ENCODE measurements at regions not wholly inside any gene's neighbourhood (a gene's known extent, or its start where the extent isn't known, plus 50 kb on each side); places are given as distances from the start of the nearest gene placed in this dataset.

DNA sequence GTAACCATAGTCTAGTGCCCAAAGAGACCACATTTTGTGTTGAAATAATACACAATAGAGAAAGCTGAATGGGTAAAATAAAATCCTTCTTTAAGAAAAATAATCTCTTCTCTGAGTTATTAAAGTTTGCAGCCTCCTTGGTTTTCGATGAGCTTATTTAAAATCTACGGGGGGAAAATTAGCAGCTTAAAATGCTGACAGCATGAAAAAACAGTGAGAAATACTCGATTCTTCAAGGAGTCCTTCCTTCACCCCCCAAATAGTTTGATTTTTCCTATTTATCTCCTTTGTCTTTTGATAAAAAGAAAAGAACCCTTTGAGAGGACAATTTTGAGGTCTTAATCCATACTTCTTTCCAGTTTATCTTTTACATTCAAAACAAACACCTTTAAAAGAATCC lies 394.0 kb upstream of the B3GALT2 start:
- TF ChIP-seq, protein P1, sequence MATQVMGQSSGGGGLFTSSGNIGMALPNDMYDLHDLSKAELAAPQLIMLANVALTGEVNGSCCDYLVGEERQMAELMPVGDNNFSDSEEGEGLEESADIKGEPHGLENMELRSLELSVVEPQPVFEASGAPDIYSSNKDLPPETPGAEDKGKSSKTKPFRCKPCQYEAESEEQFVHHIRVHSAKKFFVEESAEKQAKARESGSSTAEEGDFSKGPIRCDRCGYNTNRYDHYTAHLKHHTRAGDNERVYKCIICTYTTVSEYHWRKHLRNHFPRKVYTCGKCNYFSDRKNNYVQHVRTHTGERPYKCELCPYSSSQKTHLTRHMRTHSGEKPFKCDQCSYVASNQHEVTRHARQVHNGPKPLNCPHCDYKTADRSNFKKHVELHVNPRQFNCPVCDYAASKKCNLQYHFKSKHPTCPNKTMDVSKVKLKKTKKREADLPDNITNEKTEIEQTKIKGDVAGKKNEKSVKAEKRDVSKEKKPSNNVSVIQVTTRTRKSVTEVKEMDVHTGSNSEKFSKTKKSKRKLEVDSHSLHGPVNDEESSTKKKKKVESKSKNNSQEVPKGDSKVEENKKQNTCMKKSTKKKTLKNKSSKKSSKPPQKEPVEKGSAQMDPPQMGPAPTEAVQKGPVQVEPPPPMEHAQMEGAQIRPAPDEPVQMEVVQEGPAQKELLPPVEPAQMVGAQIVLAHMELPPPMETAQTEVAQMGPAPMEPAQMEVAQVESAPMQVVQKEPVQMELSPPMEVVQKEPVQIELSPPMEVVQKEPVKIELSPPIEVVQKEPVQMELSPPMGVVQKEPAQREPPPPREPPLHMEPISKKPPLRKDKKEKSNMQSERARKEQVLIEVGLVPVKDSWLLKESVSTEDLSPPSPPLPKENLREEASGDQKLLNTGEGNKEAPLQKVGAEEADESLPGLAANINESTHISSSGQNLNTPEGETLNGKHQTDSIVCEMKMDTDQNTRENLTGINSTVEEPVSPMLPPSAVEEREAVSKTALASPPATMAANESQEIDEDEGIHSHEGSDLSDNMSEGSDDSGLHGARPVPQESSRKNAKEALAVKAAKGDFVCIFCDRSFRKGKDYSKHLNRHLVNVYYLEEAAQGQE (IDR thresholded peaks at IDR 0.05; ENCODE audit: insufficient read depth in 1 of 2, low read depth in 2 of 2, low read length in 2 of 2) = no peak
- TF ChIP-seq POLR2AphosphoS5 (IDR thresholded peaks at IDR 0.05; ENCODE audit: low read depth, low read length) (no peak), TAF1 (IDR thresholded peaks at IDR 0.05; ENCODE audit: borderline replicate concordance, insufficient read depth, low read length) (no peak), FOXP2 (optimal IDR thresholded peaks at IDR 0.05; ENCODE audit: borderline replicate concordance, extremely low read depth, extremely low read length, insufficient read depth) (no peak), SIN3A (IDR thresholded peaks at IDR 0.05; ENCODE audit: borderline replicate concordance, insufficient read depth, low read length) (no peak)

DNA sequence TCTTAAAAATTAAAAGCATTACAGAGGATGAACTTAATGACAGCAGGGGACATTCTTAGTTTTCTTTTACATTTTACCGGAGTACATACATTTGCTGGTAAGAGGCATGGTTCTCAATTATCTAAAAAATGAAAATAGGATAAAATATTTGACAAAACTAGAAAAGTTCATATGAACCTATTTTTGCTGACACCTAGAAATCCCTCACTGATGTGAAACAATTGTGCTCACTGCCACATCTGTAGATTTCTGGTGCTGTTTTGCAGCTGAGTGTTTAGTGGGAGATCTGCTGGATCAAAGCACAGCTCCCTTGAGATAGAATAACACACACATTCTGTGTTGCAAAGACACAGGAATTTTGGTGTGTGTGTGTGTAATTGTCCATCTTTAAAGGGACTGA lies 392.9 kb upstream of the B3GALT2 start:
- TF ChIP-seq FOXP2 (optimal IDR thresholded peaks at IDR 0.05; ENCODE audit: borderline replicate concordance, extremely low read depth, extremely low read length, insufficient read depth) (no peak), TAF1 (IDR thresholded peaks at IDR 0.05; ENCODE audit: borderline replicate concordance, insufficient read depth, low read length) (no peak), SIN3A (IDR thresholded peaks at IDR 0.05; ENCODE audit: borderline replicate concordance, insufficient read depth, low read length) (no peak), POLR2AphosphoS5 (IDR thresholded peaks at IDR 0.05; ENCODE audit: low read depth, low read length) (no peak)
- TF ChIP-seq, protein P1 (IDR thresholded peaks at IDR 0.05; ENCODE audit: insufficient read depth in 1 of 2, low read depth in 2 of 2, low read length in 2 of 2) = no peak

DNA sequence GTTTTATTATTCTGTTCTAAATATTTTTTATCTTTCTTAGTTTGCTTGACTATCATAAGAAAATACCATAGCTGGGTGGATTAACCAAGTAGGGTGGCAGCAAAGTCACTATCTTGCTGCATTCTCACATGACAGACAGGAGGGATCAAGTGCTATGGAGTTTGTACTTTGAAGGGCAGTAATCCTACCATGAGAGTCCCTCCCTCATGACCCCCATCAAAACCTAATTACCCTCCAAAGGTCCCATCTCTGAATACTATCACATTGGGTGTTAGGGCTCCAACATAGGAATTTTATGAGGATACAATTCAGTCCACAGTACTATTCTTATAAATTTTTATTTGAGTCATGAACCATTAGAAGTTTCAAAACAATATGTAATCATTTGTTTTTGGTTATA lies 388.5 kb upstream of the B3GALT2 start:
- TF ChIP-seq SIN3A (IDR thresholded peaks at IDR 0.05; ENCODE audit: borderline replicate concordance, insufficient read depth, low read length) (no peak), FOXP2 (optimal IDR thresholded peaks at IDR 0.05; ENCODE audit: borderline replicate concordance, extremely low read depth, extremely low read length, insufficient read depth) (no peak), TAF1 (IDR thresholded peaks at IDR 0.05; ENCODE audit: borderline replicate concordance, insufficient read depth, low read length) (no peak), POLR2AphosphoS5 (IDR thresholded peaks at IDR 0.05; ENCODE audit: low read depth, low read length) (no peak)
- TF ChIP-seq, protein P1 (IDR thresholded peaks at IDR 0.05; ENCODE audit: insufficient read depth in 1 of 2, low read depth in 2 of 2, low read length in 2 of 2) = no peak

DNA sequence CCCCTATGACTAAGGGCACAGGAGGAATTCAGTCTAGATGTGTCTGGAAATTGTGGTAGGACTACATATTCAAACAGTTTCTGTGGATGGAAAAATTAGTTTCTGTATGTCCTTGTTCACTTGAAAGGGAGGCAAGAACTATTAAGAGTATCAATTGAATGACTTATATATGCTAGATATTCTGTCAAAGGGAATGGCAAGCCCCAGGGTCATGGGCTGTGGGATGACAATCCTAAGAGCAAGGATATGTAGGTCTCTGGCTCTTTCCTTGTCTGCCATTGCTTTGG lies 383.5 kb upstream of the B3GALT2 start:
- TF ChIP-seq TAF1 (IDR thresholded peaks at IDR 0.05; ENCODE audit: borderline replicate concordance, insufficient read depth, low read length) = no peak
- TF ChIP-seq, protein P1 (IDR thresholded peaks at IDR 0.05; ENCODE audit: insufficient read depth in 1 of 2, low read depth in 2 of 2, low read length in 2 of 2) = no peak
- TF ChIP-seq SIN3A (IDR thresholded peaks at IDR 0.05; ENCODE audit: borderline replicate concordance, insufficient read depth, low read length) = no peak
- no peak for TF ChIP-seq FOXP2 (optimal IDR thresholded peaks at IDR 0.05; ENCODE audit: borderline replicate concordance, extremely low read depth, extremely low read length, insufficient read depth)
- TF ChIP-seq POLR2AphosphoS5 (IDR thresholded peaks at IDR 0.05; ENCODE audit: low read depth, low read length) = no peak
